ENCODE measurements at regions not wholly inside any gene's neighbourhood (a gene's known extent, or its start where the extent isn't known, plus 50 kb on each side); places are given as distances from the start of the nearest gene placed in this dataset.

DNA sequence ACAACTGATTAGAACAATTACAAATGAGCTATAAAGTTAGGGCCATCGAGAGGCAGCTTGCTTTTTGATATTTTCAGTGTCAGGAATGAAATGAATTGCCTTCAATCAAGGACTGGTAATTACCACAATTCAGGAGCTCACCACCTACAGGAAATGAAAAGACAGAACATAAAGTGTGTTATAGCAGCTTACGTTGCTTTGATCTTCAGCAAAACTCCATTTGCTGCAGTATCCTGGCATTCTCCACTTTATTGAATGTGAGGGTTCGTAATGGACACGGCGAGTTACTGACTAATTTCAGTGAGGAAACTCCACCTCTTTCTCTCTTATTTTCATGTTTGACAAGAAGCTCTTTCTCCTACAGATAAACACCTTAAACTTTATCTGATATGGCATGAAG, 440.0 kb upstream of the HSF2 start:
- TF ChIP-seq, protein P1, sequence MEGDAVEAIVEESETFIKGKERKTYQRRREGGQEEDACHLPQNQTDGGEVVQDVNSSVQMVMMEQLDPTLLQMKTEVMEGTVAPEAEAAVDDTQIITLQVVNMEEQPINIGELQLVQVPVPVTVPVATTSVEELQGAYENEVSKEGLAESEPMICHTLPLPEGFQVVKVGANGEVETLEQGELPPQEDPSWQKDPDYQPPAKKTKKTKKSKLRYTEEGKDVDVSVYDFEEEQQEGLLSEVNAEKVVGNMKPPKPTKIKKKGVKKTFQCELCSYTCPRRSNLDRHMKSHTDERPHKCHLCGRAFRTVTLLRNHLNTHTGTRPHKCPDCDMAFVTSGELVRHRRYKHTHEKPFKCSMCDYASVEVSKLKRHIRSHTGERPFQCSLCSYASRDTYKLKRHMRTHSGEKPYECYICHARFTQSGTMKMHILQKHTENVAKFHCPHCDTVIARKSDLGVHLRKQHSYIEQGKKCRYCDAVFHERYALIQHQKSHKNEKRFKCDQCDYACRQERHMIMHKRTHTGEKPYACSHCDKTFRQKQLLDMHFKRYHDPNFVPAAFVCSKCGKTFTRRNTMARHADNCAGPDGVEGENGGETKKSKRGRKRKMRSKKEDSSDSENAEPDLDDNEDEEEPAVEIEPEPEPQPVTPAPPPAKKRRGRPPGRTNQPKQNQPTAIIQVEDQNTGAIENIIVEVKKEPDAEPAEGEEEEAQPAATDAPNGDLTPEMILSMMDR (conservative IDR thresholded peaks at IDR 0.05 in 1 of 2, IDR thresholded peaks at IDR 0.05 in 1 of 2; ENCODE audit: extremely low read depth in 1 of 2, insufficient read depth in 1 of 2, low read depth in 1 of 2, low read length in 2 of 2) = no peak
- TF ChIP-seq EZH2 (IDR thresholded peaks at IDR 0.05; ENCODE audit: borderline replicate concordance, low read length) = no peak
